Tibial nerve (tissue), 4 donors: ENCODE measurements at regions not wholly inside any gene's neighbourhood (a gene's known extent, or its start where the extent isn't known, plus 50 kb on each side); places are given as distances from the start of the nearest gene placed in this dataset.

Experiments used
- DNase-seq, 2 donors: peaks; one replicate each; pipeline ENCODE4 v3.0.0-alpha.2; 2019; ENCODE audit warnings: low spot score in 2 of 2
- H3K27ac ChIP-seq, 4 donors: fragments of 200-600 bp; sonication (generic) in 3 of 4; one replicate each; pipeline ENCODE4 v1.5.1; 2017 to 2019; ENCODE audit warnings: mild to moderate bottlenecking in 1 of 4
- H3K27me3 ChIP-seq, 2 donors: fragments of 200-600 bp; sonication (generic) in 1 of 2; one replicate each; pipeline versions ENCODE4 v1.5.1 to v1.6.0; 2017 to 2019
- H3K36me3 ChIP-seq, 3 donors: fragments of 200-600 bp; sonication (generic); one replicate each; pipeline ENCODE4 v1.5.1; 2018 to 2019
- H3K4me1 ChIP-seq, 4 donors: fragments of 200-600 bp; sonication (generic) in 3 of 4; one replicate each; pipeline ENCODE4 v1.5.1; 2017 to 2019
- H3K4me3 ChIP-seq, 4 donors: fragments of 200-600 bp; sonication (generic) in 3 of 4; one replicate each; pipeline ENCODE4 v1.5.1; 2017 to 2019; ENCODE audit warnings: mild to moderate bottlenecking in 1 of 4, moderate library complexity in 1 of 4
- H3K9me3 ChIP-seq, 4 donors: fragments of 200-600 bp; sonication (generic) in 3 of 4; one replicate each; pipeline ENCODE4 v1.5.1; 2017 to 2019
- CTCF ChIP-seq, 5 experiments: fragments of 200-600 bp in 3 of 5; fragments of 450-650 bp in 2 of 5; sonication (generic) in 3 of 5; IDR thresholded peaks; one replicate each; pipeline ENCODE4 v1.5.1; 2016 to 2019; ENCODE audit warnings: antibody characterized with exemption in 5 of 5, mild to moderate bottlenecking in 3 of 5, moderate library complexity in 2 of 5
- EP300 ChIP-seq, 2 donors: sonication (generic); formaldehyde crosslinking; IDR thresholded peaks; one replicate each; pipeline ENCODE4 v1.6.1; 2017; ENCODE audit warnings: antibody characterized with exemption in 2 of 2, mild to moderate bottlenecking in 1 of 2
- POLR2A ChIP-seq, 2 donors: fragments of 450-650 bp; IDR thresholded peaks; one replicate each; pipeline ENCODE4 v1.6.1; 2017; ENCODE audit warnings: antibody characterized with exemption in 2 of 2, mild to moderate bottlenecking in 2 of 2, moderate library complexity in 2 of 2
- WGBS, 2 donors: methylation state at CpG; one replicate each; pipeline ENCODE4 v1.1.5; 2018; 5-methylcytosine and 5-hydroxymethylcytosine counted together

- no peak for DNase-seq
- Histone ChIP-seq H3K27me3 (no peaks in the 10 kb centered on the region), H3K27ac (no peak overlapping the region), H3K9me3 (peaks cover 0 to 6% (median 0%) of the 10 kb centered on the region in 4 donors), H3K4me1 (peaks cover 0 to 42% (median 2%) of the 10 kb centered on the region in 4 donors), H3K4me3 (no peak overlapping the region), H3K36me3 (no peaks in the 10 kb centered on the region)
- TF ChIP-seq EP300 (IDR thresholded peaks at IDR 0.05): no peak
- no peak for TF ChIP-seq POLR2A (IDR thresholded peaks at IDR 0.05)
- no peak for TF ChIP-seq CTCF (IDR thresholded peaks at IDR 0.05)
- WGBS, 2 donors: 79 to 82% methylated on average over 2 of the region's 2 CpGs
Observed at GRCh38 chr12:46523446-46523845, 150.9 kb upstream of the SLC38A2 start.

GRCh38 chr12:46522071-46522470 is 149.5 kb upstream of the SLC38A2 start:
- no peak overlapping the region for H3K27ac ChIP-seq
- no peaks in the 10 kb centered on the region for H3K27me3 ChIP-seq
- H3K9me3 ChIP-seq: peaks cover 0 to under 1% (median 0%) of the 10 kb centered on the region in 4 donors
- TF ChIP-seq EP300 (IDR thresholded peaks at IDR 0.05) (no peak), POLR2A (IDR thresholded peaks at IDR 0.05) (no peak), CTCF (IDR thresholded peaks at IDR 0.05) (no peak)
- 42 to 57% methylated on average over 1 of the region's 1 CpG for WGBS, 2 donors
- no peaks in the 10 kb centered on the region for H3K36me3 ChIP-seq
- H3K4me3 ChIP-seq: no peak overlapping the region
- H3K4me1 ChIP-seq: peaks cover 0 to 56% (median 13%) of the 10 kb centered on the region in 4 donors
- DNase-seq: no peak

- Histone ChIP-seq H3K27me3 (no peaks in the 10 kb centered on the region), H3K27ac (no peak overlapping the region), H3K4me1 (peaks cover 0 to 63% (median 14%) of the 10 kb centered on the region in 4 donors), H3K36me3 (no peaks in the 10 kb centered on the region), H3K4me3 (no peak overlapping the region), H3K9me3 (no peaks in the 10 kb centered on the region)
- WGBS, 2 donors: 90 to 94% methylated on average over 2 of the region's 2 CpGs
- TF ChIP-seq CTCF (IDR thresholded peaks at IDR 0.05) (no peak), EP300 (IDR thresholded peaks at IDR 0.05) (no peak), POLR2A (IDR thresholded peaks at IDR 0.05) (no peak)
- DNase-seq: no peak
Observed at GRCh38 chr12:46521145-46521544, 148.6 kb upstream of the SLC38A2 start.

GRCh38 chr12:46519407-46519806 is 146.8 kb upstream of the SLC38A2 start:
- Histone ChIP-seq H3K27ac (peak overlapping the region in 3 of 4 donors; percentile 34 to 75 (median 65)), H3K9me3 (no peaks in the 10 kb centered on the region), H3K36me3 (no peaks in the 10 kb centered on the region), H3K27me3 (no peaks in the 10 kb centered on the region), H3K4me3 (no peak overlapping the region), H3K4me1 (peaks cover 0 to 52% (median 14%) of the 10 kb centered on the region in 4 donors)
- DNase-seq: no peak
- TF ChIP-seq CTCF (IDR thresholded peaks at IDR 0.05): no peak
- TF ChIP-seq EP300 (IDR thresholded peaks at IDR 0.05): no peak
- WGBS, 2 donors: 100% methylated on average over 1 of the region's 1 CpG

- Histone ChIP-seq H3K27ac (peak overlapping the region in 3 of 4 donors; percentile 48 to 75 (median 65)), H3K4me3 (no peak overlapping the region), H3K4me1 (peaks cover 0 to 46% (median 14%) of the 10 kb centered on the region in 4 donors), H3K27me3 (no peaks in the 10 kb centered on the region), H3K9me3 (no peaks in the 10 kb centered on the region), H3K36me3 (no peaks in the 10 kb centered on the region)
- TF ChIP-seq EP300 (IDR thresholded peaks at IDR 0.05) (peak in 1 of 2 donors; percentile 4), CTCF (IDR thresholded peaks at IDR 0.05) (no peak), POLR2A (IDR thresholded peaks at IDR 0.05) (no peak)
- no peak for DNase-seq
- 65 to 77% methylated on average over 3 of the region's 3 CpGs for WGBS, 2 donors
Observed at GRCh38 chr12:46518729-46519128, 146.2 kb upstream of the SLC38A2 start.
